GM18907 (cell line): ENCODE measurements at regions not wholly inside any gene's neighbourhood (a gene's known extent, or its start where the extent isn't known, plus 50 kb on each side); places are given as distances from the start of the nearest gene placed in this dataset.

Experiments used
- ATAC-seq: cut with Tn5 transposase; IDR thresholded peaks from one replicate; pipeline ENCODE4 v1.9.1; 2021; ENCODE audit warnings: mild to moderate bottlenecking, moderate library complexity; ENCODE audit not compliant: unreplicated experiment

GRCh38 chr10:131517781-131518180, 206.3 kb upstream of the TCERG1L start:
- ATAC-seq, result no peak

GRCh38 chr10:131519723-131520605, 208.4 kb upstream of the TCERG1L start:
- no peak for ATAC-seq

- ATAC-seq, result no peak
These were observed 220.0 kb upstream of the TCERG1L start for GRCh38 chr10:131531265-131532190.

GRCh38 chr10:131532291-131532690, 220.8 kb upstream of the TCERG1L start:
- ATAC-seq, result no peak

GRCh38 chr10:131532745-131533341, 221.3 kb upstream of the TCERG1L start:
- no peak for ATAC-seq

- no peak for ATAC-seq
These were observed 222.5 kb upstream of the TCERG1L start for GRCh38 chr10:131533846-131534526.

GRCh38 chr10:131534836-131535235, 223.3 kb upstream of the TCERG1L start:
- ATAC-seq, result no peak

GRCh38 chr10:131536676-131537075, 225.2 kb upstream of the TCERG1L start:
- no peak for ATAC-seq

GRCh38 chr10:131537281-131537680, 225.8 kb upstream of the TCERG1L start:
- ATAC-seq, result no peak

GRCh38 chr10:131544495-131544894, 233.0 kb upstream of the TCERG1L start:
- ATAC-seq, result no peak

GRCh38 chr10:131546086-131546810, 234.7 kb upstream of the TCERG1L start:
- ATAC-seq, result no peak

GRCh38 chr10:131547129-131547799, 235.7 kb upstream of the TCERG1L start:
- ATAC-seq, result no peak

- no peak for ATAC-seq
These were observed 236.7 kb upstream of the TCERG1L start for GRCh38 chr10:131548176-131548575.

GRCh38 chr10:131549116-131549515, 237.6 kb upstream of the TCERG1L start:
- ATAC-seq, result no peak

- no peak for ATAC-seq
These were observed 241.6 kb upstream of the TCERG1L start for GRCh38 chr10:131553121-131553520.

GRCh38 chr10:131553581-131553980, 242.1 kb upstream of the TCERG1L start:
- no peak for ATAC-seq

GRCh38 chr10:131554821-131555220, 243.3 kb upstream of the TCERG1L start:
- no peak for ATAC-seq

GRCh38 chr10:131555406-131555805, 243.9 kb upstream of the TCERG1L start:
- ATAC-seq, result no peak

- ATAC-seq, result no peak
These were observed 244.8 kb upstream of the TCERG1L start for GRCh38 chr10:131556061-131556896.
